Kidney glomerular epithelial cell (primary cell): ENCODE measurements at regions not wholly inside any gene's neighbourhood (a gene's known extent, or its start where the extent isn't known, plus 50 kb on each side); places are given as distances from the start of the nearest gene placed in this dataset.
A peak's percentile ranks its signal among the peaks of the same experiment; 100 is the strongest.

Experiments used
- DNase-seq: peaks from one replicate; lab custom pipeline; 2025; lab: John Stamatoyannopoulos, UW

DNA sequence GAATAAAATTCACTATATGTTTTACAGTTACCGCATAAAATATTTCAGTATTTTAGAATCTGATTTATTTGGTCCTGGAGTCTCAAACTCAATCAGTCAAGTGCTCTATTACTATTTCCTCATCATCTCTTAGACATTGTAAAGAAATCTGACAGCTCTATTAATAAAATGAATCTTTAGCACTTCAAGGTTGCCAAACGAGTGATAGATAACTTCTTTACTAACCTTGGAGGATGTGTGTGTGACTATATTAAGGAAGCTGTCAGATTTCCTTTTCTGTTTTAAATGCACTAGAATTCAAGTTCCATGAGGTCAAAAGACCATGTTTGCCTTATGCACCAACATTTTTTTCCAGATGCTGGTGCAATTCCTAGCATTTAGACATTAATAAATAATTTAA is 389.8 kb upstream of the AZI2 start:
- no peak for DNase-seq

DNA sequence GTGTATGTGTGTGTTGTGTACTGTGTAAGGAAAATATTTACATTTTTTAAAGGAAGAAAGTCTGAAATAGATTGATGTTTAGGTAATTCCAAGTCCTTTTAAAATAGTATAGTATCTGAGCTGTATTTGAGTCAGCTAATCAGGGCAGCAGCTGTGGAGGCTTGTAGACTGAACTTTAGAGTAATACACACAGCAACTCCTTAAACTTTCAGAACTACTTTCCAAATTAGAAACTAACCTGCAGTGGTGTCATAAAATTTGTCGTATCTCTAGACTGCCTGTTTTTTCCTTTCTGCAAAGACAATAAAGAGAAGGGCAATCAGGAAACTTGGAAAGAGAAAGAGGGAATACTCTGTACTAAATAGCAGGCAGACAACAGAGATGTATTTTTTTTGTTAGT is 391.0 kb upstream of the AZI2 start:
- no peak for DNase-seq

DNA sequence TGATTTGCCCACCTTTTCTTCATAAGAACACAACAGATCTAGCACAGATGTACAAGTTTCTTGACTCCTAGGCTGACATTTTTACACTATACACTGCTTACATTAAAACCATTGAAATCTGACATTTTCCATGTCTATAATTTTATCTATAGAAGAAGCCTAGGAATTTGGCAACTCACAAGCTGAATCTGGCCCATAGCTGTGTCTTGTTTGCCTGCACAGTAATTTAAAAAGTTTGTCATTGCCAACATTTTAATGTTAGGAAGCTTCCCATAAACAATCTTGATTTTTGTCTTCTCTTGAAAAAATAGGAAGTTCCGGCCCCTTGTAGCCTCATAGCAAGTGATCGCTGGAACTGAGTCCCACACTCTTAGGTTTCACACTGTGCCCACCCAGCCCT is 394.6 kb upstream of the AZI2 start:
- no peak for DNase-seq

DNA sequence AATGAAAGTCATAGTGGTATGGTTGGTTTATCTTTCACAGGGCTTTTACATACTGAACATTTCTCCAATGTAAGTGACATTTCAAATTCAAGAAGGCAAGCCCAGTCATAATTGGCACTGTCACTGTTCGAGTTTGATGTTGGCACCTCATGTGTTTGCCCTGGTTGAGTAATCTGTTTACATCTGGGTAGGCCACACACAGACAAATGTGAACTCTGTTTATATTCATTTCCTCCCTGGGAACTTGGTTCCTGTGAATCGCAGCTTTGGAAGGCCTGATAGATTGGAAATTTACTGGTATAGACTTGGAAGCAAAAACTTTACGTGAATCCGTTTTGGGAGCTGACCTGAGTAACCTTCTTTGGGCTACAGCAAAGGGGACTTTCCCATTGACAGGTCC is 395.2 kb upstream of the AZI2 start:
- no peak for DNase-seq

GRCh38 chr3:28745436-28745835 is 396.8 kb upstream of the AZI2 start:
- peak; percentile 56 for DNase-seq

DNA sequence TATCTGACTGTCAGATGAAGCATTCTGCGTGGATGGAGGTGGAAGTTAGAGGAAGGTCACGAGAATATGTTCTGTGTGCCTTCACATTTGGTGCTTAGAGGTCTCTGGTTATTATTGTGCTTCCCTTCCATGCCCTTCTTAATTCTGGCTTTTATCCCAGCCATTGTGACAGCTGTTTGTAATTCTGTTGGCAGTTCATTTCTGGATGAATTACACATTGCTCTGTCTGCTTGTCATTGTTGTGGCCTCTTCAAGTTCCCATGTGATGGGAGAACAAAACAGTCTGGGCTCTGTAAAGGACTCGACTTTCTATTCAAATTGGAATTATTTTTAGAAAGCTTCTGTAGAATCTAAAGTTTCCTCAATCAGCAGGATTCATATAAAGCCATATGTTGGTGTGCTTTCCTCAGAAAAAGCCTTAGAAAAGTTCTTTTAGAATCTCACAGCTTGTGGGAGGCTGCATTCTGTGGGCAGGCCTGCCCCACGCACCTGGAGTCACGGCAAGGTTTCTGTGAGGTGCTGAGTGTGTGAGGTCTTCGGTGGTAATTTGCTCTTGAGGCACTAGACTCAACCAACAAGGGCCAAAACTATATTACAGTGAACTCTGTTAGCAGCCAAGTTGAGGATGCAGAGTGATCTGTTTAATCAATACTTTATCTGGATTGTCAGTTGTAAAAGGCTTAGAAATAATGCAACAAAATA is 397.4 kb upstream of the AZI2 start:
- no peak for DNase-seq

- DNase-seq, result no peak
These were observed 398.4 kb upstream of the AZI2 start for GRCh38 chr3:28746990-28747389.

DNA sequence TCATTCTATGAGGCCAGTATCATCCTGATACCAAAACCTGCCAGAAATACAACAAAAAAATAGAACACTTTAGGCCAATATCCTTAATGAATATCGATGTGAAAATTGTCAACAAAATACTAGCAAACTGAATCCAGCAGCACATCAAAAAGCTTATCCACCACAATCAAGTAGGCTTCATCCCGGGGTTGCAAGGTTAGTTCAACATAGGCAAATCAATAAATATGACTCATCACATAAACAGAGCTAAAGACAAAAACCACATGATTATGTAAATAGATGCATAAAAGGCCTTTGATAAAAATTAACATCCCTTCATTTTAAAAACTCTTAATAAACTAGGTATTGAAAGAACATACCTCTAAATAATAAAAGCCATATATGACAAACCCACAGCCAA is 403.2 kb upstream of the AZI2 start:
- DNase-seq, result no peak

DNA sequence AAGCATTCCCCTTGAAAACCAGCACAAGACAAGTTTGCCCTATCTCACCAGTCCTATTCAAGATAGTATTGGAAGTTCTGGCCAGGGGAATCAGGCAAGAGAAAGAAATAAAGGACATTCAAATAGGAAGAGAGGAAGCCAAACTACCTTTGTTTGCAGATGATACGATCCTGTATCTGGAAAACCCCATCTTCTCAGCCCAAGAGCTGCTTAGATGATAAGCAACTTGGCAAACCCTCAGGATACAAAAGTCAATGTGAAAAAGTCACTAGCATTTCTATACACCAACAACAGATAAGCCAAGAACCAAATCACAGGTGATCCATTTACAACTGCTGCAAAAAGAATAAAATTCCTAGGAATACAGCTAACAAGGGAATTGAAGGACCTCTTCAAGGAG is 403.7 kb upstream of the AZI2 start:
- DNase-seq, result no peak

DNA sequence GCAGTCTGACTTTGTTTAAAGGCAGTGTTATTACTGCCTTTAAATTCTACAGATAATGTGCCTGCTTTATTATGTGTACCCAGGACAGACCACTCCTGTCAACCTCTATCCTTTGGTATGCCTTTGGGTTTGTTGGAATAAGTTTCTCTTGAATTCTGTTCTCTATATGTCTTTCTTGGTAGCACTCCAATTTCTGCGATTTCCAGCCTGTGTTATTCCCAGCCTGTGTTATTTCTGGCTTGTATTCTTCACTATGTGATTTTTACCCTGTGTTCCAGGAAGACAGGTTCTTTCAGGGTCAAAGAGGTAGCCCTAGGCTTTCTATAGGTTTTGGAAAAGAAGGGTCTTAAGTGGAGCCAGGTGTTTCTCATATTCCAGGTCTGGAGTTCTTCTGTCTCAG is 407.4 kb upstream of the AZI2 start:
- DNase-seq, result no peak

DNA sequence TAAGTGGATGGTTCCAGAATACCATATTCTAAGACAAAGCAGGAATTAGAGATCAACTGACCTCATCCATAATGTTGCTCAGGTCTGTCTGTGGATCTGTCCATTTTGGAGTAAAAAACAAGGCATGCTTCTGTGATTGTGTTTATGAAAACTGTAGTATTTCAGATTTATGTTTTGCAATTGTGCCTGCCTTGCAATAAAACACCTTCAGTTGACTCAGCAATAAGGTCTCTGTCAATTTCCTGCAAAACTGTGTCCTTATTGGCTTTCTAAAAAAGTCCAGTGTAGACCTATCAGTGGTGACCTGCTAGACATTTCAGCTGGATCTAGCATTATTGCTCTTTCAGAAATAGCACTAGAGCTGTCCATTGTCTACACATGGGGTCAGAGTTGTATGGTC is 409.5 kb upstream of the AZI2 start:
- DNase-seq, result no peak

- no peak for DNase-seq
These were observed 412.8 kb upstream of the AZI2 start for GRCh38 chr3:28761375-28761774.

DNA sequence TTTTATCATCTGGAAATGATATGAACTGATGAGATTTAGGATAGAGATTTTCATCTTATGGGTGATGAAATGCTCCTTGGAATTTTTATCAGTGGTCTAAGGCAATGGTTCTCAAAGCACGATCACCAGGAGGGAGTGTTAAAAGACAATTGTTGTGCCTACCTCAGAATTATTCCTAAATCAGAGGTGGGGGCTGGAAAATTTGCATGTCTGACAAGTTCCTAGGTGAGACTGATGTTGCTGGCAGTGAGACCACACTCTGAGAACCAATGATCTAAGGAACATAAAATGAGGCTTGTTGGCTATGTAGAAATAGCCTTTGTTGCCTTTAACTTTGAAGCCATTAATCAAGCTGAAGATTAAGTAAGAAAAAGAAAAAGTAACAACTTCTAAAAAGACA is 416.6 kb upstream of the AZI2 start:
- no peak for DNase-seq

- no peak for DNase-seq
These were observed 419.8 kb upstream of the AZI2 start for GRCh38 chr3:28768439-28768838.

DNA sequence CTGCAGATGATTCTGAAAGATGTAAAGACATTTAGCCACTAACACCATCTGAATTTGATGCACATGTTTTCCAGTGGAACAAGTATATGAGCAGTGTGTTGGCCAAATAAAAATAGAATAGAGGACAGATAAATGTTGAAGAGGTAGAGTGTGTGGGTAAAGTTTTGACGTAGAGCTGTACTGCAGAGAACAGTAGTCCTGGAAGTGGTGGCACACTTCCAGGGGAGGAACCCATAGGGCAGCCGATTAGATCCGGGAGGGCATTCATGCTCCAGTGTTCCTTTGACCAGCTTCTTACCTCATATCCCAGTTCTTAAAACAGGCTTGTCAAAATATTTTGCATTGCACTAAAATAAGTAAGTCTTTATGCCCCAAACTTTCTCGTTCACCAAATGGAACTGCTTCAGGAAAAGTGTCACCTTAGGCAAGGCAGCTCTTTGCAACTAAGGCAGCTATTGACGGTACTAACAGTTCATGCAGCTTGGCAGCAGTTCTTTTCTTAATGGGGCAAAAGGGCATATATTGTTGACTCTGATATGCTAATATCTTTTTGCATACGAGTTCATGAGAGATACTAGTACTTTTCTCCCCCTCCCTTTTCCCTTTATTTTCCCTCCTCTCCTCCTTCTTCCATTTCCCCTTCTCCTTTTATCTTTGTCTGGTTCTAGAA is 429.3 kb upstream of the AZI2 start:
- no peak for DNase-seq

DNA sequence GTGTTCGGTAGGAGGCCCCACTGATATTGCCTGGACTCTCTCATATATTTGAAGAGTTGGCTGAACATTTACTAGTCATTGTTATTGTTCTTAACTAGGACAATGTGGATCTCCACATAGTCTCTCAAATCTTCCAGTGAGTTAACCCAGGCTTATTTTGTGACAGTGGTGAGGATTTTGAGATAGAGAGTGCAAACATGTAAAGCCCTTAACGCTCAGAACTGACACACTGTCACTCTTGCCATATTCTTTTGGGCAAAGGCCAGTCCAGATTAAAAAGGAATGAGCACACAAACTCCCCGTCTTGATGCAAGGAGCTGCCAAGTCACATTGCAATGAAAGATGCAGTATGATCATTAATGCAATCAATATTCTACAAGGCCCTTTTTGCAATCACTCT is 431.9 kb upstream of the AZI2 start:
- DNase-seq, result no peak

- DNase-seq, result no peak
These were observed 432.4 kb upstream of the AZI2 start for GRCh38 chr3:28781053-28781452.

- DNase-seq, result no peak
These were observed 437.8 kb upstream of the AZI2 start for GRCh38 chr3:28786446-28786845.

- no peak for DNase-seq
These were observed 439.9 kb upstream of the AZI2 start for GRCh38 chr3:28788571-28788970.

DNA sequence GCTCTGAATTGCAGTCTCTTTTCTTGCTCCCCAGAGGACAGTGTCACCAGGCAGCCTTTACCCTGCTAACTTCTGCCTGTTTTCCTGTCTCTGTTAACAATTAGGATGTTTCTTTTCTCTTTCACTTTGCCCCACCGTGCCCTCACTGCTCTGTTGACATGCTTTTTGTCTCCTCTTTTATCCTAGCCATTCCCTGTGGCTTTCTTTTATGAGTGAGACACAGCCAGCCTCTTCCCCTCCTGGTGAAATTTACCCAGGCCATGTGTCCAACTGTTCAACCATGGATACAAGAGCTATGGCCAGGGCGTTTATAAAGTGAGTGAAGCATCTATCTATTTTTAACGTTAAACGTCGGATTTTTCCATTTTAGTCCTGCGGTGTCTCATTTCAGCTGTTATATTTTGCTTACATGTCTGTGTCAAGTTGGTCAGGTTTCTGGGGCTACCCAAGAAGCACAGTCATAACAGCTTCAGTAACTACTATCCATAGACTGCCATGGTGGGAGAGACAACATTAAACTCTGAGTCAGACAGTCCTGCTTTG is 443.2 kb upstream of the AZI2 start:
- no peak for DNase-seq

DNA sequence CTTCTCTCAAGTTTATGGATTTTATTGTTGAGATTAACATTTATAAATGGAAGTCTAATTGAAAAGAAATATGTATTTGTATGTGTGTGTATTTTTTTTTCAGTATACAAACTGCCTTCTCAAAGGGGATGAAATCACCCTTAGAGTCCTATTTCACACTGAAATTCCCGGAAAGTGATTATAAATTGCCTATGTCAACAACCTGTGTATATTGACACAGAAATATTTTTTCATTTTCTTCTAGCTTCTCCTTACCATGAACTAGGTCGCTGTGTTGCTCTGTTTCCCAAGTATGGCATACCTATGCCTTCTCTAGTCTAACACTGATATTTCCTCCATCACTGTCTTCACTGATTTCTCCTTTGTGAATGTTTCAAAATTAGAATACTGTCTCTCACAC is 444.0 kb upstream of the AZI2 start:
- no peak for DNase-seq

GRCh38 chr3:28799084-28799483 is 450.5 kb upstream of the AZI2 start:
- peak; percentile 12 for DNase-seq

DNA sequence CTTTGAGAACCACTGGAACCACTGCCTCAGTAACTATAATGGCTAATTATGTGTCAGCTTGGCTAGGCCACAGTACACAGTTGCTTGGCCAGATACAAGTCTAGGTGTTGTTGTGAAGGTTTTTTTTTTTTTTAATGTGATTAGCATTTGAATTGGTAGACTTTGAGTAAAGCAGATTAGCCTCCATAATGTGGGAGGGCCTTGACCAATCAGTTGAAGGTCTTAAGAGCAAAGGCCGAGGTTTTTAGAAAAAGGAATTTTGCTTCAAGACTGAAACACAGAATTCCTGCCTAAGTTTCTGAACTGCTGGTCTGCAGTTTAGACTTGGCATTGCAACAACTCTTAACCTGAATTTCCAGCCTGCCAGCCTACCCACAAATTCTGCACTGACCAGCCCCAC is 451.6 kb upstream of the AZI2 start:
- no peak for DNase-seq

DNA sequence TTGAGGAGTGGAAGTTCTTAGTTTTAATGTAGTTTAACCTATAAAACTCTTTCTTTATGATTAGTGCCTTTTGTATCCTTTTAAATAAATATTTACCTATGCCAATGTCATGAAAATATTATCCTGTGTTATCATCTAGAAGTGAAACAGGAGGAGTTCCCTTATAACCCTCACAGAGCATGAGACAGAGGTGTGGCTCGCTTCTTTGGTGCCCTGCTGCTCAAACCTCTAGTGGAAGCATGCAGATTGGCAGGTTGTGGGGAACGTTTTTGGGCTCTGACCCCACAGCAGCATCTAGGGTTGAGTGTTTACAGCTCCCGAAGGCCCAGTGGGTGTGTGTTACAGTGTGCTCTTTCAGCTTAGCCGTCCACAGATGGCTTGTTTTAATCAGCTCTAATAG is 459.4 kb upstream of the AZI2 start:
- no peak for DNase-seq
